Ecto neural progenitor cell (in vitro differentiated cells): ENCODE measurements at regions not wholly inside any gene's neighbourhood (a gene's known extent, or its start where the extent isn't known, plus 50 kb on each side); places are given as distances from the start of the nearest gene placed in this dataset.

Experiments
- DNase-seq: peaks from one replicate; pipeline ENCODE4 v3.0.0-alpha.2; 2018; ENCODE audit warnings: low spot score

DNA sequence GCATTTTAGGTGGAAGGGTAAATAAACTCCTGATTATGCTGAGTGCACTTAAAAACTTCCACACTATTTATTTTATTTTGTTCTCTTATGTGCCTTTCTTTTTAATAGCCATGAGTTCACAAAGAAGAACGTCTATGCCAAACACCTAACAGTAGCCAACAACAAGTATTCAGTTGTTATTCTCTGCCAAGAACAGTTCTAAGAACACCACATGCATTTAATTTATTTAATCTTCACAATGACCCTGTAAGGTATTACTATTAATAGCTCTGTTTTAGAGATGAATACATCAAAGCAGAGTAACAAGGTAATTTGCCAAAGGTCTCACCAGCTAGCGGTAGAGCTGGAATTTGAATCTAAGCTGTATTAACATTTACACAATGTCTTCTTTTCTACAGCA is 240.1 kb downstream of the ALG10B start:
- DNase-seq = no peak

DNA sequence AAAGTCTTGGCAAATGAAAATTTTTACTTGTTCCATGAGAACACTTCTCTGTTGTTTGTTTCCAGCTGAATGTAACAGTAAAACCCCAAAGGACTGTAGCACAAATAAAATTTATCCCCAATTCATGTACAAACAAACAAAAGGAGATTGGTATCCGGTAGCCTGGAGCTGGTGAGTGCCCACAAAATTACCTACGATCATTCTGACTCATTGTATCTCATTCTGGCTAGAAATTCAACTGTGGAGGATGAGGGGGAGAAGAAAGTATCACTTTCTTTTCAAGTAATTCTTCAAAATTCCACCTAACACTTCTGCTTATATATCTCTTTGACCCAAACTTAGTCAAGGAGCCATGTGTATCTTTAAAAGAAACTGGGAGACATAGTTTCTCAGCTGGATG is 268.5 kb downstream of the ALG10B start:
- no peak for DNase-seq

DNA sequence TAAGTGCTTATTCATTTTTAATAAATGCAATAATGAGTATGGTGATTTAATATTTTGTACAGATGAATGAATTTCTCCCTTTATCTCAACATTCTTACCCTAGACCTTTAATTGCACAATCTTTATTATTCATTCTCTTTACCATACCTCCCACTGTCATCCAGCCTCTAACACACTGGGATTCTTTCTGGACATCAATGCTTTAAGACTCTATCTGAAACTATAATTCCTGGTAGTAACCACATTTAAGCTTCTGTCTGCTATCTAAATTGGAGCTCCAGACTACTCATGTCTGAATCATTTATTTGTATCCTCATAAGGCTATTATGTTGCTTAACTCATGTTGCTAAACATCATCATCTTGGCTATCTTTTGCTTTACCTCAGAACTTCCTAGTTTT is 270.2 kb downstream of the ALG10B start:
- no peak for DNase-seq

DNA sequence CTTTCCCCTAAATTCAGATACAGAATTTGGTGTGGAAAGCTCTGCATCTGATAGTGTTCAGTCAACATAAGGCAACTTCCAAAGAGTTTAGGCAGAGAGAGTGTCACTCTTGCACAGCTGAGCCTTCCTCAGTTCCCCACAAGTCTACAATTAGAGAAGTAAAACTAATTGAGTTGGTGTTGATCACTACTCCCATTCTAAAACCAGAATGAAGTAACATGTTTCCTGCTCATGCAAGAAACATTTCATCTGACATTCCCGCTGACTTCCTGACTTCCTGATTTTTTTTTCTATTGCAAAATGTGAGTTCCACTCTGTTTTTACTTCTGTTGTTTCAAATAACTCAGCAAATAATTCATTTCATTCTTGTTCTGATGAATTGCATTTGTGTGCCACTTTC is 271.0 kb downstream of the ALG10B start:
- DNase-seq = no peak

DNA sequence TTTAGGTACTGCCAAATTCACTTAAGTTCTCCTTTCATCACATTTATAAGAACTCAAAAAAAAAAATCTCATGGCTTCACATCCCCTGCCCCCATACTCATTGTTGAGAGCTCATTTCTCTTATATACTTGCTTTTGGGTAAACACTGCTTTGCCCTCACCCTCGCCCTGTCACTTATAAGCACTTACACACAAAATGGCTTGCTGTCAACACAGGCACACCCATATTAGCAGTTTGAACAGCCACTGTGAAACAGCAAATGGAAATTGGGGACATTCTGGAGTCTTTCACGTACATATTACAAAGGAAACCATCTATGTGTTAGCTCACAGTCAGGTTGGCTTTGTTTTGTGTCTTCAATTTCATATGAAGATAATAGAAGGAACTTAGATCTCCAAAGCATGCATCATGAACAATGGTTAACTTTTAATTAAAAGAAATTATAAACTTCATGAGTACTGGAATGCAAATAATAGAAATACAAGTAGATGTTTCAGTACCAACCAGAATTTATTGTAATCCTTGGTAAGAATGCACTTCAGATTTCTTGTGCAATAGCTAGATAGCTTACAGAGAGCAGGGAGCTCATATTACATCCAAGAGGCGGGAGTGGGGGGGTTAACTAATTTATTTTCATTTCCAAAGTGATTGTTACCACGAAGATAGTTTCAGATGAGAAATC is 272.2 kb downstream of the ALG10B start:
- DNase-seq = no peak

DNA sequence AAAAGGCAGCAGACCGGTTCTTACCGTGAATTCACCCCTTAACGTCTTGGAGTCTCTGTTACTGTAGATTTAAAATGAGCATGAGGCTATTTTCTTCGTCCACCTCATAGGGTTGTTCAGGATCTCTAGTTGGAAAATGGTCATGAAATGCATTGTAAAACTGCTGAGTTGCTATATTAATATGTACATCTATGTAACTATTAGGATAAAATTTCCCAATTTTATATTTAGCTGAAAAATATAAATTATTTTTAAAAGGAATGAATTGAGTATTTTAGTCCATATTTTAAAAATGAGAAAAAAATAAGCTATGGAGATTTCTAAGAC is 272.7 kb downstream of the ALG10B start:
- DNase-seq = no peak

DNA sequence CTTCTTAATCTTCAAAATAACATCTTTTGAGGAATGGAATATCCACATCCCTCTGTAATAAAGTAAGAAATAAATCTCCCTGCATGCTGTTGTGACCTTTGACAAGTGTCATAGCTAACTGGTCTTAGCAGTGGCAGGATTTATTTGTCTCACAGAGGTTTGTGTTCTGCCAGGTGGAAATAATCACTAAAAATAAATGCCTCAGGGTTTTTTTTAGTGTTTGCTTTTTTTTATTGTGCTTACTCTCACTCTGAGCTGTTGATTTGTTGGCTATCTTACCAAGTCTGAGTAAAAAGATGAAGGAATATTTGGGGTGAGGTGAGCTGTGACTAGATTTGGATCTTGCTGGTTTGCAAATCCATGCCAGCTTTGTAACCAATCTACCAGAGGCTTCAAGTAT is 285.4 kb downstream of the ALG10B start:
- DNase-seq = no peak
